GM12878 (cell line): ENCODE measurements at regions not wholly inside any gene's neighbourhood (a gene's known extent, or its start where the extent isn't known, plus 50 kb on each side); places are given as distances from the start of the nearest gene placed in this dataset.

Source experiments
- ATAC-seq: fragments of 200-7000 bp; cut with Tn5 transposase; 3 replicates; pipeline ENCODE4 v1.9.1; 2020; ENCODE audit warnings: mild to moderate bottlenecking, moderate library complexity
- BruUV-seq: library from RNA; stranded (reverse); fragments of 400-500 nt; replicated peaks from 2 replicates; lab custom pipeline; 2021; lab: Mats Ljungman, UMichigan
- CTCF ChIA-PET: fragments of 300-600 bp; sonication (Branson Sonifier 250); formaldehyde crosslinking; extraction: SDS; loops from one replicate; lab custom pipeline; 2021; ENCODE audit warnings: inconsistent platforms; lab: Yijun Ruan, JAX
- POLR2A ChIA-PET: fragments of 350-600 bp; formaldehyde crosslinking; extraction: SDS; loops from one replicate; lab custom pipeline; 2021; ENCODE audit warnings: inconsistent platforms; lab: Charles Lee
- RAD21 ChIA-PET: fragments of 300-600 bp; sonication (Branson Sonifier 250); formaldehyde crosslinking; loops from one replicate; lab custom pipeline; 2023; ENCODE audit warnings: antibody characterized with exemption; ENCODE audit not compliant: unreplicated experiment; lab: Charles Lee
- SMC1A ChIA-PET: fragments of 300-600 bp; sonication (Branson Sonifier 250); formaldehyde crosslinking; loops from one replicate; lab custom pipeline; 2023; ENCODE audit not compliant: unreplicated experiment, uncharacterized antibody; lab: Charles Lee
- DNase-seq: peaks from one replicate; pipeline ENCODE4 v3.0.0-alpha.2; 2011; ENCODE audit warnings: low read depth, low spot score
- FAIRE-seq: peaks from 3 replicates; lab custom pipeline; 2011; peaks lifted over from hg19 to GRCh38; lab: Jason Lieb, UNC
- H2AFZ ChIP-seq: 2 replicates; pipeline ENCODE4 v1.6.0; 2011; ENCODE audit warnings: low read depth, low read length, control low read depth; ENCODE audit not compliant: control insufficient read depth
- H3K27ac ChIP-seq: 2 replicates; pipeline ENCODE4 v1.5.1; 2011; ENCODE audit warnings: control low read depth; ENCODE audit not compliant: control insufficient read depth, insufficient read depth
- H3K27me3 ChIP-seq, 2 experiments: replicated peaks in 1 of 2; 2 replicates each; pipeline versions ENCODE4 v1.6.0 to v1.6.1; 2011; ENCODE audit warnings: low read length in 1 of 2; ENCODE audit not compliant: control insufficient read depth in 2 of 2, insufficient read depth in 2 of 2
- H3K36me3 ChIP-seq, 2 experiments: 2 replicates each; pipeline ENCODE4 v1.5.1; 2011; ENCODE audit warnings: low read length in 1 of 2; ENCODE audit not compliant: control insufficient read depth in 2 of 2, insufficient read depth in 2 of 2
- H3K4me1 ChIP-seq: 2 replicates; pipeline ENCODE4 v1.6.1; 2011; ENCODE audit warnings: mild to moderate bottlenecking, low read length, moderate library complexity, mixed read lengths; ENCODE audit not compliant: control insufficient read depth, insufficient read depth
- H3K4me2 ChIP-seq: 2 replicates; pipeline ENCODE4 v1.6.0; 2011; ENCODE audit warnings: control low read depth; ENCODE audit not compliant: control insufficient read depth, insufficient read depth
- H3K4me3 ChIP-seq: fragments of 200-600 bp; sonication (generic); 2 replicates; pipeline ENCODE4 v1.5.1; 2016
- H3K79me2 ChIP-seq: 2 replicates; pipeline ENCODE4 v1.6.0; 2011; ENCODE audit warnings: low read length; ENCODE audit not compliant: control insufficient read depth, insufficient read depth
- H3K9ac ChIP-seq: 2 replicates; pipeline ENCODE4 v1.8.0; 2011; ENCODE audit warnings: low read length, control low read depth, mixed read lengths; ENCODE audit not compliant: control insufficient read depth, insufficient read depth
- H3K9me3 ChIP-seq: replicated peaks from 3 replicates; pipeline ENCODE4 v1.5.1; 2011; ENCODE audit warnings: mild to moderate bottlenecking, low read length; ENCODE audit not compliant: control insufficient read depth, insufficient read depth
- H4K20me1 ChIP-seq: 2 replicates; pipeline ENCODE4 v1.6.0; 2011; ENCODE audit not compliant: control insufficient read depth, insufficient read depth
- ATF7 ChIP-seq: fragments of 450-650 bp; IDR thresholded peaks from 2 replicates; pipeline ENCODE4 v1.6.1; 2016; ENCODE audit warnings: low read depth, mild to moderate bottlenecking
- FOS ChIP-seq: IDR thresholded peaks from 3 replicates; pipeline ENCODE4 v1.6.1; 2011; ENCODE audit warnings: borderline replicate concordance; ENCODE audit not compliant: insufficient read length; ENCODE audit errors: extremely low read depth
- JUND ChIP-seq: IDR thresholded peaks from 2 replicates; pipeline ENCODE4 v1.6.1; 2012; ENCODE audit warnings: low read depth, mild to moderate bottlenecking, low read length, improper control_type of control experiment, moderate library complexity
- MXI1 ChIP-seq: fragments of 150-350 bp; IDR thresholded peaks from 2 replicates; pipeline ENCODE4 v1.6.1; 2011; ENCODE audit warnings: low read depth, mild to moderate bottlenecking, inconsistent platforms, low read length, improper control_type of control experiment
- SMAD1 ChIP-seq: fragments of 450-650 bp; IDR thresholded peaks from 2 replicates; pipeline ENCODE4 v1.6.1; 2018; ENCODE audit warnings: mild to moderate bottlenecking, low read depth; ENCODE audit not compliant: partially characterized antibody
- SRF ChIP-seq, 2 experiments: IDR thresholded peaks; 2 replicates each; pipeline ENCODE4 v1.6.1; 2011; ENCODE audit warnings: low read depth in 2 of 2, low read length in 2 of 2, mild to moderate bottlenecking in 1 of 2, moderate library complexity in 1 of 2
- TARDBP ChIP-seq: IDR thresholded peaks from 2 replicates; pipeline ENCODE4 v1.6.1; 2016; ENCODE audit warnings: borderline replicate concordance
- TCF12 ChIP-seq: IDR thresholded peaks from 2 replicates; pipeline ENCODE4 v1.6.1; 2011; ENCODE audit warnings: low read depth, mild to moderate bottlenecking, low read length
- TCF7 ChIP-seq: IDR thresholded peaks from 2 replicates; pipeline ENCODE4 v1.6.1; 2014; ENCODE audit warnings: antibody characterized with exemption, borderline replicate concordance
- WGBS: methylation state at CpG from one replicate; pipeline ENCODE4 v1.1.6; 2016; ENCODE audit warnings: low lambda C conversion rate; ENCODE audit not compliant: insufficient replicate concordance, insufficient coverage; ENCODE audit errors: missing lambda C conversion rate; 5-methylcytosine and 5-hydroxymethylcytosine counted together
- in situ Hi-C: fragments of 300-500 bp; cut with MboI; formaldehyde crosslinking; loops from 9 replicates; pipeline ENCODE4 v1.14.3; 2018; ENCODE audit warnings: mixed read lengths
- intact Hi-C: fragments of 100-400 bp; cut with micrococcal nuclease; formaldehyde crosslinking; loops from one replicate; pipeline ENCODE4 v1.14.2; 2022; ENCODE audit not compliant: unreplicated experiment
- TF ChIP-seq, protein P1 (sequence below): IDR thresholded peaks from 2 replicates; pipeline ENCODE4 v1.6.1; 2012; ENCODE audit warnings: improper control_type of control experiment, low read depth, low read length; ENCODE audit not compliant: insufficient replicate concordance

DNA sequence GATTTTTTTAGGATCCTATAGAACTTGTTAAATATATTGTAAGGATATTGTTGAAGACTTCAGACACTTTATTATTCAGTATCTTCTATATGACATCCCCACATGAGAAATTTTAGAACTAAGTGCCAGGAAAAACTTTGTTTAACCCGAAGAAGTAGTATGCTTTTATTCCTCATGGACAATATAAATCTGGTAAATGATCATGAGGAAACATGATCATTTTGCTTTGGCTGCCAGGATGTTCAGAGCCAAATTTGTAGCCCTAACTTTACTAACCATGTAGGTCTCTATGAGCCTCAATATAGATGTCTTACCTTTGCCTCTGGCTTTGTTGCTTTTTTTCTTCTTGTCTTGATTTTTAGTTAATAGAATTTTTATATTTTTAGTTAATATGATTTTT is 77.8 kb upstream of the TEX13D start:
- no peaks in the 10 kb centered on the region for H3K9me3 ChIP-seq
- H4K20me1 ChIP-seq, result no peaks in the 10 kb centered on the region
- H2AFZ ChIP-seq, result no peak overlapping the region
- intact Hi-C loops, result no loop called here
- no peaks in the 10 kb centered on the region for H3K4me1 ChIP-seq
- ChIA-PET POLR2A (no interaction called here), CTCF (no interaction called here), SMC1A (no interaction called here), RAD21 (no interaction called here)
- no peak overlapping the region for H3K27ac ChIP-seq
- no peaks in the 10 kb centered on the region for H3K27me3 ChIP-seq
- 27% methylated on average over 1 of the region's 1 CpG for WGBS
- H3K36me3 ChIP-seq, result no peaks in the 10 kb centered on the region
- DNase-seq (no peak), ATAC-seq (no peak), FAIRE-seq (no peak)
- no TSS peak for BruUV-seq
- no peaks in the 10 kb centered on the region for H3K79me2 ChIP-seq
- no peak overlapping the region for H3K9ac ChIP-seq
- no peak overlapping the region for H3K4me2 ChIP-seq
- no peak for TF ChIP-seq JUND
- TF ChIP-seq SMAD1, result no peak
- no peak overlapping the region for H3K4me3 ChIP-seq
- in situ Hi-C loops, result no loop called here

DNA sequence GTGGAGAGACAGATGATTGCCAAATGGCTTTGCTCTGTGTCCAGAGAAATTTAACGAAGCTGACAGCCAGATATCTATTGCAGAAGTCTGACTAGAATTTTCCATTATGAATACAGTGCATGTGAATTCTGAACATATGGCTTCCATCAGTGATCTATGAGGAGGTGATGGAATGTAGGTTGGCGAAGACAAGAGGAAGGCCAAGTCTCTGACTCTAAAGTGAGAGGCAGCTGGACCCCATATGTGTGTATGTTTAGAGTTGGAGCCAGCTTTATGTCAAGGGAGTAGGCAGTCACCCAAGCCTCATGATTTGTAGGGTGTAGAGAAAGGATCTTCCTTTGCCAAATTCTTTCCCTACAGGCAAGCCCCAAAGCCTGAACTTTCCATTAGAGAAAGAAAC is 76.2 kb upstream of the TEX13D start:
- FAIRE-seq (no peak), DNase-seq (no peak), ATAC-seq (no peak)
- Histone ChIP-seq H3K36me3 (no peaks in the 10 kb centered on the region), H3K4me1 (no peaks in the 10 kb centered on the region), H3K27me3 (no peaks in the 10 kb centered on the region), H3K9me3 (no peaks in the 10 kb centered on the region), H3K4me2 (no peak overlapping the region), H3K79me2 (no peaks in the 10 kb centered on the region), H3K27ac (no peak overlapping the region), H4K20me1 (no peaks in the 10 kb centered on the region), H2AFZ (no peak overlapping the region), H3K9ac (no peak overlapping the region), H3K4me3 (no peak overlapping the region)
- ChIA-PET POLR2A (no interaction called here), CTCF (no interaction called here), SMC1A (interaction anchor here (0.6 kb wide), 1 partner anchor 162 kb away, joined by 3 read pairs; no protein-coding TSS in a partner anchor), RAD21 (no interaction called here)
- intact Hi-C loops (no loop called here), in situ Hi-C loops (no loop called here)
- WGBS, result 0% methylated on average over 2 of the region's 2 CpGs
- TF ChIP-seq TCF7 (no peak), TCF12 (no peak), MXI1 (no peak), SRF (IDR thresholded peaks at IDR 0.05; ENCODE audit: low read depth in 2 of 2, low read length in 2 of 2) (no peak), TARDBP (no peak), FOS (no peak), ATF7 (no peak)
- TF ChIP-seq, protein P1, sequence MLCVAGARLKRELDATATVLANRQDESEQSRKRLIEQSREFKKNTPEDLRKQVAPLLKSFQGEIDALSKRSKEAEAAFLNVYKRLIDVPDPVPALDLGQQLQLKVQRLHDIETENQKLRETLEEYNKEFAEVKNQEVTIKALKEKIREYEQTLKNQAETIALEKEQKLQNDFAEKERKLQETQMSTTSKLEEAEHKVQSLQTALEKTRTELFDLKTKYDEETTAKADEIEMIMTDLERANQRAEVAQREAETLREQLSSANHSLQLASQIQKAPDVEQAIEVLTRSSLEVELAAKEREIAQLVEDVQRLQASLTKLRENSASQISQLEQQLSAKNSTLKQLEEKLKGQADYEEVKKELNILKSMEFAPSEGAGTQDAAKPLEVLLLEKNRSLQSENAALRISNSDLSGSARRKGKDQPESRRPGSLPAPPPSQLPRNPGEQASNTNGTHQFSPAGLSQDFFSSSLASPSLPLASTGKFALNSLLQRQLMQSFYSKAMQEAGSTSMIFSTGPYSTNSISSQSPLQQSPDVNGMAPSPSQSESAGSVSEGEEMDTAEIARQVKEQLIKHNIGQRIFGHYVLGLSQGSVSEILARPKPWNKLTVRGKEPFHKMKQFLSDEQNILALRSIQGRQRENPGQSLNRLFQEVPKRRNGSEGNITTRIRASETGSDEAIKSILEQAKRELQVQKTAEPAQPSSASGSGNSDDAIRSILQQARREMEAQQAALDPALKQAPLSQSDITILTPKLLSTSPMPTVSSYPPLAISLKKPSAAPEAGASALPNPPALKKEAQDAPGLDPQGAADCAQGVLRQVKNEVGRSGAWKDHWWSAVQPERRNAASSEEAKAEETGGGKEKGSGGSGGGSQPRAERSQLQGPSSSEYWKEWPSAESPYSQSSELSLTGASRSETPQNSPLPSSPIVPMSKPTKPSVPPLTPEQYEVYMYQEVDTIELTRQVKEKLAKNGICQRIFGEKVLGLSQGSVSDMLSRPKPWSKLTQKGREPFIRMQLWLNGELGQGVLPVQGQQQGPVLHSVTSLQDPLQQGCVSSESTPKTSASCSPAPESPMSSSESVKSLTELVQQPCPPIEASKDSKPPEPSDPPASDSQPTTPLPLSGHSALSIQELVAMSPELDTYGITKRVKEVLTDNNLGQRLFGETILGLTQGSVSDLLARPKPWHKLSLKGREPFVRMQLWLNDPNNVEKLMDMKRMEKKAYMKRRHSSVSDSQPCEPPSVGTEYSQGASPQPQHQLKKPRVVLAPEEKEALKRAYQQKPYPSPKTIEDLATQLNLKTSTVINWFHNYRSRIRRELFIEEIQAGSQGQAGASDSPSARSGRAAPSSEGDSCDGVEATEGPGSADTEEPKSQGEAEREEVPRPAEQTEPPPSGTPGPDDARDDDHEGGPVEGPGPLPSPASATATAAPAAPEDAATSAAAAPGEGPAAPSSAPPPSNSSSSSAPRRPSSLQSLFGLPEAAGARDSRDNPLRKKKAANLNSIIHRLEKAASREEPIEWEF, result no peak
- BruUV-seq, result no TSS peak
